Calu3 (cell line): ENCODE measurements at regions not wholly inside any gene's neighbourhood (a gene's known extent, or its start where the extent isn't known, plus 50 kb on each side); places are given as distances from the start of the nearest gene placed in this dataset.
A peak's percentile ranks its signal among the peaks of the same experiment; 100 is the strongest.

Experiments
- BruUV-seq: library from RNA; stranded (reverse); fragments of 400-500 nt; replicated peaks from 2 replicates; lab custom pipeline; 2021; lab: Mats Ljungman, UMichigan
- CTCF ChIA-PET: fragments of 300-600 bp; sonication (Branson Sonifier 250); formaldehyde crosslinking; loops from one replicate; lab custom pipeline; 2022; ENCODE audit warnings: antibody characterized with exemption; lab: Charles Lee
- DNase-seq: peaks from one replicate; pipeline ENCODE4 v3.0.0; 2022
- H3K27ac Mint-ChIP-seq: one replicate; pipeline ENCODE4 v1.8.0; 2022; ENCODE audit warnings: mixed read lengths; ENCODE audit not compliant: unreplicated experiment
- H3K27me3 Mint-ChIP-seq: one replicate; pipeline ENCODE4 v1.8.0; 2022; ENCODE audit warnings: mixed read lengths; ENCODE audit not compliant: unreplicated experiment
- H3K36me3 Mint-ChIP-seq: one replicate; pipeline ENCODE4 v1.8.0; 2022; ENCODE audit warnings: mild to moderate bottlenecking, moderate library complexity, mixed read lengths; ENCODE audit not compliant: insufficient read depth, unreplicated experiment
- H3K4me1 Mint-ChIP-seq: one replicate; pipeline ENCODE4 v1.8.0; 2022; ENCODE audit warnings: mild to moderate bottlenecking, low read depth, mixed read lengths; ENCODE audit not compliant: unreplicated experiment
- H3K4me3 Mint-ChIP-seq: one replicate; pipeline ENCODE4 v1.8.0; 2022; ENCODE audit warnings: mild to moderate bottlenecking, low read depth, moderate library complexity, mixed read lengths; ENCODE audit not compliant: unreplicated experiment
- H3K9me3 Mint-ChIP-seq: one replicate; pipeline ENCODE4 v1.8.0; 2022; ENCODE audit warnings: low read depth, mixed read lengths; ENCODE audit not compliant: unreplicated experiment
- intact Hi-C: fragments of 100-400 bp; cut with micrococcal nuclease; formaldehyde crosslinking; loops from one replicate; pipeline ENCODE4 v1.10.0; 2022; ENCODE audit not compliant: unreplicated experiment
- TF ChIP-seq, protein P1 (sequence below): fragments of 200-600 bp; IDR thresholded peaks from one replicate; pipeline ENCODE4 v1.8.0; 2022; ENCODE audit warnings: antibody characterized with exemption; ENCODE audit not compliant: unreplicated experiment

DNA sequence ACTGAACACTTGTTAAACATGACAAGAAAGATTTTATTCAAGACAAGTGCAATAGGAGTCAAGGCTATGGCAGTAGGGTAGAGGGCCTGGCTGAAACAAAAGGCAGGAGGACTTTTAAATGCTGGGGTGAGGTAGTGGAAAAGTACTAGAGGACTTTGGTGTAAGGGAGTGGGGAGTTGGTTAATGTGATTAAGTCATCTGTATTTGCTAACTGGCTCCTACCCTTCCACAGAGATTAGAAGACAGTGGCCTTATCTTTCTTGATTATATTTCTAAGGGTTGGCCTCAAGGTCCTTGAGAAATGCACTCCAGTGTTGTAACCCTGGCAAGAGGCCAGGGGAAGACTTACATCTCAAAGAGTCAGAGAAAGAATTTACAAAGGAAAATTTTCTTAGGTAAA is 160.2 kb upstream of the FTMT start:
- DNase-seq = peak; percentile 32
- H3K36me3 Mint-ChIP-seq = no peaks in the 10 kb centered on the region
- peaks cover 47% of the 10 kb centered on the region for H3K4me1 Mint-ChIP-seq
- H3K27ac Mint-ChIP-seq = peak overlapping the region; percentile 69
- TF ChIP-seq, protein P1, sequence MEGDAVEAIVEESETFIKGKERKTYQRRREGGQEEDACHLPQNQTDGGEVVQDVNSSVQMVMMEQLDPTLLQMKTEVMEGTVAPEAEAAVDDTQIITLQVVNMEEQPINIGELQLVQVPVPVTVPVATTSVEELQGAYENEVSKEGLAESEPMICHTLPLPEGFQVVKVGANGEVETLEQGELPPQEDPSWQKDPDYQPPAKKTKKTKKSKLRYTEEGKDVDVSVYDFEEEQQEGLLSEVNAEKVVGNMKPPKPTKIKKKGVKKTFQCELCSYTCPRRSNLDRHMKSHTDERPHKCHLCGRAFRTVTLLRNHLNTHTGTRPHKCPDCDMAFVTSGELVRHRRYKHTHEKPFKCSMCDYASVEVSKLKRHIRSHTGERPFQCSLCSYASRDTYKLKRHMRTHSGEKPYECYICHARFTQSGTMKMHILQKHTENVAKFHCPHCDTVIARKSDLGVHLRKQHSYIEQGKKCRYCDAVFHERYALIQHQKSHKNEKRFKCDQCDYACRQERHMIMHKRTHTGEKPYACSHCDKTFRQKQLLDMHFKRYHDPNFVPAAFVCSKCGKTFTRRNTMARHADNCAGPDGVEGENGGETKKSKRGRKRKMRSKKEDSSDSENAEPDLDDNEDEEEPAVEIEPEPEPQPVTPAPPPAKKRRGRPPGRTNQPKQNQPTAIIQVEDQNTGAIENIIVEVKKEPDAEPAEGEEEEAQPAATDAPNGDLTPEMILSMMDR = no peak
- H3K9me3 Mint-ChIP-seq = peaks cover 2% of the 10 kb centered on the region
- intact Hi-C loops = loop anchor here (5.0 to 10.0 kb wide), 2 partner anchors 181 to 273 kb away; partner anchors contain the start of gene SRFBP1
- CTCF ChIA-PET = no interaction called here
- no peak overlapping the region for H3K4me3 Mint-ChIP-seq
- no peaks in the 10 kb centered on the region for H3K27me3 Mint-ChIP-seq
- no TSS peak for BruUV-seq

DNA sequence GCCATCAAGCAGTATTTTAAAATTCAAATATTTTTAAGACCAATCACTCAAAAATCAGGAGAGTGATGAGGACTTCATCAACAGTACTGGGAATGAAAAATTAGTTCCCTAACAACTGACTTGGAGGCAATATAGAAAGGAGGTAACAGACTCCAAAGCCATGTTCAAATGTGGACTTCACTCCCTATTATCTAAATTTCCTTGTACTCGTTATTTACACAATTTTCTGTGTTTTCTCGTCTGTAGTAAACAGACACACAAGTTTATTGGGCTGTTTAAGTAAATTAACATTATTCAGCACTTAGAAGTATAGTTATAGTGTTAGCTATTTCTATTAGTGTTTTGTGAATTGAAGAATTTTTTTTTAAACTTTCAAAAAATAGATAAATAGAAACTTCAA is 159.5 kb upstream of the FTMT start:
- Mint-ChIP-seq H3K4me3 (no peak overlapping the region), H3K27ac (no peak overlapping the region), H3K9me3 (peaks cover 2% of the 10 kb centered on the region), H3K4me1 (peaks cover 47% of the 10 kb centered on the region), H3K27me3 (no peaks in the 10 kb centered on the region), H3K36me3 (no peaks in the 10 kb centered on the region)
- no peak for DNase-seq
- intact Hi-C loops = loop anchor here (5.0 to 10.0 kb wide), 2 partner anchors 180 to 273 kb away; partner anchors contain the start of gene SRFBP1
- CTCF ChIA-PET = no interaction called here
- no TSS peak for BruUV-seq
- TF ChIP-seq, protein P1 = no peak

GRCh38 chr5:121693864-121694263 is 157.8 kb upstream of the FTMT start:
- intact Hi-C loops = loop anchor here (5.0 to 10.0 kb wide), 2 partner anchors 178 to 271 kb away; partner anchors contain the start of gene SRFBP1
- CTCF ChIA-PET = no interaction called here
- H3K9me3 Mint-ChIP-seq = peaks cover 2% of the 10 kb centered on the region
- no peak for DNase-seq
- H3K4me1 Mint-ChIP-seq = peaks cover 34% of the 10 kb centered on the region
- BruUV-seq = no TSS peak
- no peaks in the 10 kb centered on the region for H3K36me3 Mint-ChIP-seq
- no peaks in the 10 kb centered on the region for H3K27me3 Mint-ChIP-seq
- no peak overlapping the region for H3K4me3 Mint-ChIP-seq
- TF ChIP-seq, protein P1 = no peak
- no peak overlapping the region for H3K27ac Mint-ChIP-seq

- no TSS peak for BruUV-seq
- peak overlapping the region; percentile 46 for H3K4me3 Mint-ChIP-seq
- CTCF ChIA-PET = interaction anchor here (0.5 kb wide), 1 partner anchor 415 kb away, joined by 3 read pairs; no protein-coding TSS in a partner anchor
- TF ChIP-seq, protein P1 = no peak
- no peaks in the 10 kb centered on the region for H3K36me3 Mint-ChIP-seq
- no peaks in the 10 kb centered on the region for H3K27me3 Mint-ChIP-seq
- H3K4me1 Mint-ChIP-seq = peaks cover 27% of the 10 kb centered on the region
- H3K9me3 Mint-ChIP-seq = peaks cover 2% of the 10 kb centered on the region
- DNase-seq = no peak
- peak overlapping the region; percentile 53 for H3K27ac Mint-ChIP-seq
- intact Hi-C loops = loop anchor here (10.0 kb wide), 1 partner anchor 269 kb away; the partner anchor contains the start of gene SRFBP1
Observed at GRCh38 chr5:121695307-121695706, 156.4 kb upstream of the FTMT start.
